22Rv1 (cell line): ENCODE measurements at regions not wholly inside any gene's neighbourhood (a gene's known extent, or its start where the extent isn't known, plus 50 kb on each side); places are given as distances from the start of the nearest gene placed in this dataset.

ENCODE experiments used
- CTCF ChIP-seq: fragments of 450-650 bp; IDR thresholded peaks from 2 replicates; pipeline ENCODE4 v1.5.1; 2017; ENCODE audit warnings: mild to moderate bottlenecking
- ZFX ChIP-seq: fragments of 450-650 bp; IDR thresholded peaks from 2 replicates; pipeline ENCODE4 v1.6.1; 2017; ENCODE audit warnings: antibody characterized with exemption, borderline replicate concordance

- TF ChIP-seq CTCF (no peak), ZFX (no peak)
Observed at GRCh38 chr2:163351966-163352365, 383.8 kb downstream of the FIGN start.
